ENCODE measurements at regions not wholly inside any gene's neighbourhood (a gene's known extent, or its start where the extent isn't known, plus 50 kb on each side); places are given as distances from the start of the nearest gene placed in this dataset.
A peak's percentile ranks its signal among the peaks of the same experiment; 100 is the strongest.

GRCh38 chr1:234760303-234760723, 150.3 kb upstream of the IRF2BP2 start:
- ATAC-seq (ENCODE audit: low FRiP score) (no peak), DNase-seq (ENCODE audit: low spot score) (no peak)
- TF ChIP-seq CTCF (IDR thresholded peaks at IDR 0.05), result no peak

- ATAC-seq (ENCODE audit: low FRiP score) (no peak), DNase-seq (ENCODE audit: low spot score) (no peak)
- no peak for TF ChIP-seq CTCF (IDR thresholded peaks at IDR 0.05)
Measured at GRCh38 chr1:234759888-234760287, 149.9 kb upstream of the IRF2BP2 start.

- ATAC-seq (ENCODE audit: low FRiP score), result no peak
- DNase-seq (ENCODE audit: low spot score), result no peak
Measured at GRCh38 chr1:234758851-234759250, 148.9 kb upstream of the IRF2BP2 start.

GRCh38 chr1:234756857-234757256, 146.9 kb upstream of the IRF2BP2 start:
- no peak for ATAC-seq (ENCODE audit: low FRiP score)
- no peak for DNase-seq (ENCODE audit: low spot score)
- TF ChIP-seq CTCF (IDR thresholded peaks at IDR 0.05), result no peak

More at GRCh38 chr1:234758851-234759250, 148.9 kb upstream of the IRF2BP2 start:
- TF ChIP-seq CTCF (IDR thresholded peaks at IDR 0.05), result no peak

GRCh38 chr1:234756066-234756774, 146.2 kb upstream of the IRF2BP2 start:
- DNase-seq (ENCODE audit: low spot score) (no peak), ATAC-seq (ENCODE audit: low FRiP score) (no peak)
- no peak for TF ChIP-seq CTCF (IDR thresholded peaks at IDR 0.05)

GRCh38 chr1:234755449-234755863, 145.5 kb upstream of the IRF2BP2 start:
- ATAC-seq (ENCODE audit: low FRiP score) (peak; percentile 92), DNase-seq (ENCODE audit: low spot score) (peak; percentile 93)
- TF ChIP-seq CTCF (IDR thresholded peaks at IDR 0.05), result no peak

- no peak for TF ChIP-seq CTCF (IDR thresholded peaks at IDR 0.05)
- no peak for DNase-seq (ENCODE audit: low spot score)
- no peak for ATAC-seq (ENCODE audit: low FRiP score)
Measured at GRCh38 chr1:234753979-234754378, 144.0 kb upstream of the IRF2BP2 start.
